Heart right ventricle (tissue), 16 donors: ENCODE measurements at regions not wholly inside any gene's neighbourhood (a gene's known extent, or its start where the extent isn't known, plus 50 kb on each side); places are given as distances from the start of the nearest gene placed in this dataset.

Experiments
- ATAC-seq, 8 donors: fragments of 200-7000 bp; cut with Tn5 transposase; one replicate each; pipeline ENCODE4 v1.9.1; 2020; ENCODE audit warnings: mild to moderate bottlenecking in 8 of 8, moderate library complexity in 8 of 8, moderate number of reproducible peaks in 1 of 8
- DNase-seq, 2 donors: peaks; one replicate each; pipeline ENCODE4 v3.0.0-alpha.2; 2020
- H3K27ac ChIP-seq, 10 donors: fragments of 200-600 bp; sonication (generic) in 2 of 10; one replicate each; pipeline versions ENCODE4 v1.5.0 to v1.8.0; 2020 to 2022; ENCODE audit warnings: mild to moderate bottlenecking in 3 of 10
- H3K27me3 ChIP-seq, 7 donors: fragments of 200-600 bp; one replicate each; pipeline ENCODE4 v1.8.0; 2021 to 2022; ENCODE audit warnings: mild to moderate bottlenecking in 2 of 7
- H3K36me3 ChIP-seq, 9 donors: fragments of 200-600 bp; sonication (generic) in 1 of 9; one replicate each; pipeline versions ENCODE4 v1.5.0 to v1.8.0; 2020 to 2022; ENCODE audit warnings: mild to moderate bottlenecking in 2 of 9
- H3K4me1 ChIP-seq, 9 donors: fragments of 200-600 bp; sonication (generic) in 1 of 9; one replicate each; pipeline versions ENCODE4 v1.5.0 to v1.8.0; 2020 to 2022; ENCODE audit warnings: mild to moderate bottlenecking in 4 of 9
- H3K4me3 ChIP-seq, 10 donors: fragments of 200-600 bp; sonication (generic) in 2 of 10; one replicate each; pipeline versions ENCODE4 v1.5.0 to v1.8.0; 2020 to 2022; ENCODE audit warnings: mild to moderate bottlenecking in 7 of 10, moderate library complexity in 2 of 10
- H3K9me3 ChIP-seq, 11 donors: fragments of 200-600 bp in 10 of 11; sonication (generic) in 2 of 11; one replicate each; pipeline versions ENCODE4 v1.5.0 to v1.8.0; 2013 to 2022; ENCODE audit warnings: mild to moderate bottlenecking in 2 of 11, control low read depth in 1 of 11, moderate library complexity in 1 of 11
- WGBS, 2 donors: extraction: QIAGEN DNeasy Blood & Tissue Kit; methylation state at CpG; one replicate each; pipeline ENCODE4 v1.1.7; 2013; ENCODE audit warnings: inconsistent platforms in 1 of 2; 5-methylcytosine and 5-hydroxymethylcytosine counted together
- intact Hi-C, 10 donors: fragments of 100-400 bp; cut with DNase I; formaldehyde crosslinking; loops; one replicate each; pipeline versions ENCODE4 v1.11.1 to v1.14.2; 2022
- TF ChIP-seq, protein P1 (sequence below), 9 donors: fragments of 200-600 bp; sonication (generic) in 2 of 9; IDR thresholded peaks; one replicate each; pipeline versions ENCODE4 v1.5.0 to v1.8.0; 2021 to 2022; ENCODE audit warnings: antibody characterized with exemption in 9 of 9, mild to moderate bottlenecking in 5 of 9, moderate library complexity in 1 of 9
- donor health status: Arrhythmogenic right ventricular cardiomyopathy.
- donor health status: ischemic (EF 13 %, LVEDD 7.1; RV severe dilation, severe dysfunction).
- donor health status: healthy with polysubstance abuse.
- donor health status: DM: no; HTN: yes; CAD: no.
- donor health status: DM: no; HTN: no; CAD: no.
- donor health status: ischemic (EF 25% LVEDD 6.9; RV normal size, moderate dysfunction).
- donor health status: ischemic (EF 25% LVEDD 5.7; RV mildly dilated, moderate dysfunction).
- donor health status: healthy.
- donor health status: DM: yes; HTN: yes; CAD: no.
- donor health status: Ischemic cardiomyopathy.
- donor health status: ischemic (EF 35%, LVEDD 5.7; RV mildly dilated, moderate dysfunction).
- donor health status: nonischemic (EF 11% LVEDD 7.7; RV severe dilation, severe dysfunction).
- donor health status: DM: yes; HTN: yes; CAD: no.
- donor health status: PGD.
- donor health status: ischemic (EF 29% LVEDD 5.4; RV normal size, mild dysfunction).
- donor health status: nonischemic (EF 23%, LVEDD 6.1; RV moderate dilation, normal function).

DNA sequence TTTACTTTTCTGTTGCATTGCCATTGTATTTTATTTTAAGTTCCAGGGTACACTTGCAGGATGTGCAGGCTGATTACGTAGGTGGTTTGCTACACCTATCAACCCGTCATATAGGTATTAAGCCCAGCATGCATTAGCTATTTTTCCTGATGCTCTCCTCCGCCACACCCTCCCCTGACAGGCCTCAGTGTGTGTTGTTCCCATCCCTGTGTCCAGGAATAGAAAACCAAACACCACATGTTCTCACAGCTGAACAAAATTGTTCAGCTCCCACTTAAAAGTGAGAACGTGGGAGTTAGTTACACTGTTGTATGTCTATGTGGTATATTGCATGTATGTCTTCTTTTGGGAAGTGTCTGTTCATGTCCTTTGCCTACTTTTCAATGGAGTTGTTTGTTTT lies 1631.7 kb downstream of the DPP10 start:
- no peak for ATAC-seq
- intact Hi-C loops = no loop called here

DNA sequence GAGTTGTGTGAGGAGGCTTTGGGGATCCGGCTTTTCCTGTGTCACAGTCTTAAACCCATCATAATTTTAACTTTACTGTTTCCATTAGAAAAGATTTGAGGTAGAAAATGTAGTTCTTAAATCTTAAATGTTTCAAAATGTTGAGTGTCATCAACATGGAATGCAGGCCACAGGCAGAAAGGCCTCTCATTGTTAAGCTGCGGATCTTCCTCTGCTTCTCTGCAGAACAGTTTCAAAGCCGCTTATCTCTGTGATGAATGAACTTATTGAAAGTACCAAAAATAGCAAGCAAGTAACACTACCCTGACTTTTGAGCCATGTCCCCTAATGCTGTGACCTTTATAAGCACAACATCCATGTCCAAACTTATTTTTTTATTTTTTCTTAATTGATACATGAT lies 1645.8 kb downstream of the DPP10 start:
- 16 to 28% methylated on average over 3 of the region's 3 CpGs for WGBS, 2 donors
- Histone ChIP-seq H3K27ac (no peak overlapping the region), H3K4me3 (no peak overlapping the region), H3K9me3 (peaks cover 0 to 21% (median 0%) of the 10 kb centered on the region in 11 donors), H3K36me3 (no peaks in the 10 kb centered on the region), H3K27me3 (no peaks in the 10 kb centered on the region), H3K4me1 (no peaks in the 10 kb centered on the region)
- DNase-seq = no peak
- intact Hi-C loops = no loop called here
- ATAC-seq = no peak
- TF ChIP-seq, protein P1, sequence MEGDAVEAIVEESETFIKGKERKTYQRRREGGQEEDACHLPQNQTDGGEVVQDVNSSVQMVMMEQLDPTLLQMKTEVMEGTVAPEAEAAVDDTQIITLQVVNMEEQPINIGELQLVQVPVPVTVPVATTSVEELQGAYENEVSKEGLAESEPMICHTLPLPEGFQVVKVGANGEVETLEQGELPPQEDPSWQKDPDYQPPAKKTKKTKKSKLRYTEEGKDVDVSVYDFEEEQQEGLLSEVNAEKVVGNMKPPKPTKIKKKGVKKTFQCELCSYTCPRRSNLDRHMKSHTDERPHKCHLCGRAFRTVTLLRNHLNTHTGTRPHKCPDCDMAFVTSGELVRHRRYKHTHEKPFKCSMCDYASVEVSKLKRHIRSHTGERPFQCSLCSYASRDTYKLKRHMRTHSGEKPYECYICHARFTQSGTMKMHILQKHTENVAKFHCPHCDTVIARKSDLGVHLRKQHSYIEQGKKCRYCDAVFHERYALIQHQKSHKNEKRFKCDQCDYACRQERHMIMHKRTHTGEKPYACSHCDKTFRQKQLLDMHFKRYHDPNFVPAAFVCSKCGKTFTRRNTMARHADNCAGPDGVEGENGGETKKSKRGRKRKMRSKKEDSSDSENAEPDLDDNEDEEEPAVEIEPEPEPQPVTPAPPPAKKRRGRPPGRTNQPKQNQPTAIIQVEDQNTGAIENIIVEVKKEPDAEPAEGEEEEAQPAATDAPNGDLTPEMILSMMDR (IDR thresholded peaks at IDR 0.05) = no peak

More for the DNA sequence above, 1631.7 kb downstream of the DPP10 start:
- H3K36me3 ChIP-seq = no peaks in the 10 kb centered on the region
- WGBS, 2 donors = 82% methylated on average over 4 of the region's 4 CpGs
- no peaks in the 10 kb centered on the region for H3K27me3 ChIP-seq
- peaks cover 0 to 29% (median 0%) of the 10 kb centered on the region in 11 donors for H3K9me3 ChIP-seq
- H3K4me3 ChIP-seq = no peak overlapping the region
- DNase-seq = no peak
- TF ChIP-seq, protein P1 (IDR thresholded peaks at IDR 0.05) = no peak
- H3K4me1 ChIP-seq = no peaks in the 10 kb centered on the region
- H3K27ac ChIP-seq = no peak overlapping the region

DNA sequence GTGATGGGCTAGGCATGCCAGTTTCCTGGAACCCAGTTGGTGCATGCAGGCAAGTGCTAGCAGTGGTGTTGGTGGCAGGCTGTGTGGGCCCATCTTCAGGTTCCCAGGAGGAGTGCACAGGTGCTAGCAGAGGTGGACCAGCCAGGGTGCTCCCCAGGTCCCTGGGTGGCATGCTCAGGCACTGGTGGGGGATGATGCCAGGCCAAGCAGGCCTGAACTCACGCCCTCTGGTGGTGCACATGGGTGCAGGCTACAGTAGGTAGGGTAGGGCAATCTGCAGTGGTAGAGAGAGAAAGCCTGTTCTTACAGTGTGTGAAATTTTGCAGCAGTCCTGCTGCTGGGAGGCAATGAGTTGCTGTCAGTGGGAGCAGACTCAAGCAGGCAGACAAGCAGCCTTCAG lies 1651.8 kb downstream of the DPP10 start:
- intact Hi-C loops = no loop called here
- ATAC-seq (no peak), DNase-seq (no peak)
- TF ChIP-seq, protein P1 (IDR thresholded peaks at IDR 0.05) = no peak
- Histone ChIP-seq H3K27ac (no peak overlapping the region), H3K4me3 (no peak overlapping the region), H3K4me1 (no peaks in the 10 kb centered on the region), H3K36me3 (no peaks in the 10 kb centered on the region), H3K9me3 (peaks cover 0 to 22% (median 0%) of the 10 kb centered on the region in 11 donors), H3K27me3 (no peaks in the 10 kb centered on the region)
- 31 to 38% methylated on average over 1 of the region's 1 CpG for WGBS, 2 donors

DNA sequence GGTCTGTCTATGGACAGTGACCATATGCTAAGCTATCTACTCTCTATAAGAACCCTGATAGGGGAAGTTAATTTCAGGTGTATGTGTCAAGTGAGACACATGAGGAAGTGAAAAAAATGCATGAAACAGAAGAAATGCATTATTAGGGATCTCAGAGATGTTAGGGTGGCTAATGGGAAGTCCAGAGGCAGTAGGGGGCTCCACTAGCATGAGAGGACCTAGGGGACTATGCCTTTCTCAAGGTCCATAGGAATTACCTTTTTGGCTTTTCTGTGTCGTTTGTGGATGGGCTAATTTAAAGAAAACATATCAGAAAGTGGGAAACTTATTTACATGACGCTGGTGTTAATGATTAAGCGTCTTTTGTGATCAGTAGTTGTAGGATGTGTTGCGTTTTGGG lies 1653.2 kb downstream of the DPP10 start:
- DNase-seq (no peak), ATAC-seq (no peak)
- Histone ChIP-seq H3K4me1 (no peaks in the 10 kb centered on the region), H3K27ac (no peak overlapping the region), H3K36me3 (no peaks in the 10 kb centered on the region), H3K27me3 (no peaks in the 10 kb centered on the region), H3K9me3 (peaks cover 0 to 19% (median 0%) of the 10 kb centered on the region in 11 donors), H3K4me3 (no peak overlapping the region)
- TF ChIP-seq, protein P1 (IDR thresholded peaks at IDR 0.05) = no peak
- intact Hi-C loops = no loop called here
- WGBS, 2 donors = 81 to 89% methylated on average over 4 of the region's 4 CpGs
